Suprapubic skin (tissue), 3 donors: ENCODE measurements at regions not wholly inside any gene's neighbourhood (a gene's known extent, or its start where the extent isn't known, plus 50 kb on each side); places are given as distances from the start of the nearest gene placed in this dataset.

Experiments
- POLR2AphosphoS5 ChIP-seq, 3 donors: sonication (generic); formaldehyde crosslinking; IDR thresholded peaks; one replicate each; pipeline ENCODE4 v1.6.1; 2017; ENCODE audit warnings: antibody characterized with exemption in 3 of 3
- TF ChIP-seq, protein P1 (sequence below), 2 donors: fragments of 200-600 bp in 1 of 2; fragments of 450-650 bp in 1 of 2; sonication (generic) in 1 of 2; IDR thresholded peaks; one replicate each; pipeline ENCODE4 v1.5.1; 2016 to 2019; ENCODE audit warnings: antibody characterized with exemption in 2 of 2, mild to moderate bottlenecking in 1 of 2, moderate library complexity in 1 of 2

DNA sequence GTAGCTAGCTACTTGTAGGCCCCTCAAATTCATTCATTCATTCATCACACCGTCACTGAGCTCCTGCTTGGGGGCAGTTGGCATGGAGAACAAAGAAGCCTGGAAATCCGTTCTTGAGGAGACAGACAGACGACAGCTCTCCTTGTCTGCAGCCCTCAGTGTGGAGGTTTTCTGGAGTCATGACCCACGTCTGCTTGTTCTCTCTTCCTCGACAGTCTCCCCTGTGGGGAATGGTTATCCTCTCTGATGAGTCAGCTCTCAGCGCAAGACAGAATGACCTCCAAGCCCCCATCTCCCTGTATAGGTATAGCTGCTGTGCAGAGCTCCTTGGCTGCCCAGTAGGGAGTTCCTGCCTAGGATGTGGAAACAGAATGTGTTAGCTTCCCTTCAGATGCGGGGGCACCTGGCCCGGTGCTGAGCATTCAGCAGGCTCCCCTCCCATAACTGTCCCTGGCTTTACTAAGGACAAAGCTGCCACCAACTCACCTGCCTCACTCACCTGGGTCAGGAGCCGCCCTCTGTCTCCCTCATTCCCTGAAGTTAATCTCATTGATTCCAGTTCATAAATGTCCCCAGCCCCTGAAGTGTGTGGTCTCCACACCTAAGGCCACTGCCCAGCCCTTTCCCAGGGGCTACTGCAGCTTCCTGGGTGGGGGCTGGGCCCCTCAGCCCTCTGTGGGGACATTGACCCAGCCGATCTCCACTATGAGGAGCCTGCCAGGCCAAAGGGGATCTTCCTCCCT is 124.7 kb downstream of the ACKR3 start:
- TF ChIP-seq, protein P1, sequence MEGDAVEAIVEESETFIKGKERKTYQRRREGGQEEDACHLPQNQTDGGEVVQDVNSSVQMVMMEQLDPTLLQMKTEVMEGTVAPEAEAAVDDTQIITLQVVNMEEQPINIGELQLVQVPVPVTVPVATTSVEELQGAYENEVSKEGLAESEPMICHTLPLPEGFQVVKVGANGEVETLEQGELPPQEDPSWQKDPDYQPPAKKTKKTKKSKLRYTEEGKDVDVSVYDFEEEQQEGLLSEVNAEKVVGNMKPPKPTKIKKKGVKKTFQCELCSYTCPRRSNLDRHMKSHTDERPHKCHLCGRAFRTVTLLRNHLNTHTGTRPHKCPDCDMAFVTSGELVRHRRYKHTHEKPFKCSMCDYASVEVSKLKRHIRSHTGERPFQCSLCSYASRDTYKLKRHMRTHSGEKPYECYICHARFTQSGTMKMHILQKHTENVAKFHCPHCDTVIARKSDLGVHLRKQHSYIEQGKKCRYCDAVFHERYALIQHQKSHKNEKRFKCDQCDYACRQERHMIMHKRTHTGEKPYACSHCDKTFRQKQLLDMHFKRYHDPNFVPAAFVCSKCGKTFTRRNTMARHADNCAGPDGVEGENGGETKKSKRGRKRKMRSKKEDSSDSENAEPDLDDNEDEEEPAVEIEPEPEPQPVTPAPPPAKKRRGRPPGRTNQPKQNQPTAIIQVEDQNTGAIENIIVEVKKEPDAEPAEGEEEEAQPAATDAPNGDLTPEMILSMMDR (IDR thresholded peaks at IDR 0.05): no peak
- no peak for TF ChIP-seq POLR2AphosphoS5 (IDR thresholded peaks at IDR 0.05)
